ENCODE measurements at regions not wholly inside any gene's neighbourhood (a gene's known extent, or its start where the extent isn't known, plus 50 kb on each side); places are given as distances from the start of the nearest gene placed in this dataset.

DNA sequence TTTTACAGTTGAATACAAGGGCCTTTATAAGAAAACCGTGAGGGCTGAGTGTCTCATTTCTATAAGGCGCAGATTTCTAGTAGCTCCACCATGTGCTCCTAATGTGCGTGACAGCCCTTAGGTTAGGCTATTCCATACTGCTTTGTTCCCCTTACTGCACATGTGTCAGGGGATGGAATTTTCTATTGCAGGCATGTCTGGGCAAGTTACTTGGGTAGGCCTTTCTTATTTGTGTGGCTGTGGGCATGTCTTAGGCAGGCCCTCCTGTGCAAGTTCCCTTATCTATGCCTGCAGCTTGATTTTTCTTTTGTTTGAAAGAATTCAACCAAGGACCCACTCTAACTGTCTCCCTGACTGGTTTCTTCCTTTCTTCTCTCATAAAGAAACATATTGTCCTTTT, 434.2 kb upstream of the CNTN3 start:
- Mint-ChIP-seq H3K4me3 (ENCODE audit: unreplicated experiment) (no peak overlapping the region), H3K27me3 (ENCODE audit: low read depth) (no peaks in the 10 kb centered on the region), H3K36me3 (ENCODE audit: low read depth) (no peaks in the 10 kb centered on the region), H3K27ac (ENCODE audit: unreplicated experiment) (no peak overlapping the region), H3K9me3 (ENCODE audit: low read depth) (peaks cover 5% of the 10 kb centered on the region), H3K4me1 (ENCODE audit: low read depth) (no peaks in the 10 kb centered on the region)
- TF ChIP-seq, protein P1, sequence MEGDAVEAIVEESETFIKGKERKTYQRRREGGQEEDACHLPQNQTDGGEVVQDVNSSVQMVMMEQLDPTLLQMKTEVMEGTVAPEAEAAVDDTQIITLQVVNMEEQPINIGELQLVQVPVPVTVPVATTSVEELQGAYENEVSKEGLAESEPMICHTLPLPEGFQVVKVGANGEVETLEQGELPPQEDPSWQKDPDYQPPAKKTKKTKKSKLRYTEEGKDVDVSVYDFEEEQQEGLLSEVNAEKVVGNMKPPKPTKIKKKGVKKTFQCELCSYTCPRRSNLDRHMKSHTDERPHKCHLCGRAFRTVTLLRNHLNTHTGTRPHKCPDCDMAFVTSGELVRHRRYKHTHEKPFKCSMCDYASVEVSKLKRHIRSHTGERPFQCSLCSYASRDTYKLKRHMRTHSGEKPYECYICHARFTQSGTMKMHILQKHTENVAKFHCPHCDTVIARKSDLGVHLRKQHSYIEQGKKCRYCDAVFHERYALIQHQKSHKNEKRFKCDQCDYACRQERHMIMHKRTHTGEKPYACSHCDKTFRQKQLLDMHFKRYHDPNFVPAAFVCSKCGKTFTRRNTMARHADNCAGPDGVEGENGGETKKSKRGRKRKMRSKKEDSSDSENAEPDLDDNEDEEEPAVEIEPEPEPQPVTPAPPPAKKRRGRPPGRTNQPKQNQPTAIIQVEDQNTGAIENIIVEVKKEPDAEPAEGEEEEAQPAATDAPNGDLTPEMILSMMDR (IDR thresholded peaks at IDR 0.05), result no peak
- DNase-seq (ENCODE audit: low spot score), result no peak

DNA sequence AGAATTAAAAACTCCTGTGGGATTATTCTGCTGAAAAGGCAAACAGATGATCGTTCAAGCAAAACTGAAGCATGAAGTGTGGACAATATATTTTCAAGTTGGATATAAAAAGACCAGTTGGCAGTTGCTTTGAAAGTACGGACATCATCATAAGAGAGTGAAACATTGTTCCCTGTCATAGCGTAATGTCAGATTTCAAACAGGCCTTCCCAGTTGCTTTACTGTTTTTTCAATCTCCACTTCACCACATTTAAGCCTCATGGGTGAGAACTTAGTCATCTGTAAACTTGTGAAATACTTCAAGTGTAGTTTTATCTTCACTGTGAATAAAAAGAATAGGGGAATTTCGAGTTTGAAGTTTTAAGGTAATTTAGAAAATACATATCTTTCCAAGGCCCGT, 435.1 kb upstream of the CNTN3 start:
- TF ChIP-seq, protein P1 (IDR thresholded peaks at IDR 0.05), result no peak

DNA sequence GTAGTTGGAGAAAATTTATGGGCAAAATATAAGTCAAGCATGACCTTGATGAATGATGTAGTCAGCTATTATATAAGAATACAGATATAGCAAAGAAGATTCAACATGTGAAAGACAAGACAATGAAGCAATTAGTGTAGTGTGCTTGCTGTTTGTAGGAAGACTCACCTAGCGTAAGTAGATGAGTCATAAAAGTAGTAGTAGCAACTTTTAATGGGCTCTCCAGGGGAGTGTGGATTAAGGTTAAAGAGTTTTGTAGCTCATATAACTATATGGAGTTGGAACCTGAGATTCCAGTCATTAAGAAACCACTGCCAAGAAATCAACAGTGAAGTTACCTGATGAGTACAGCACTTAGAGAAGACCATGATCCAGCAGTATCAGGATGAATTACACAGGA, 444.7 kb upstream of the CNTN3 start:
- TF ChIP-seq, protein P1 (IDR thresholded peaks at IDR 0.05), result no peak
- no peak for DNase-seq (ENCODE audit: low spot score)
- Mint-ChIP-seq H3K4me1 (ENCODE audit: low read depth) (no peaks in the 10 kb centered on the region), H3K4me3 (ENCODE audit: unreplicated experiment) (no peak overlapping the region), H3K27me3 (ENCODE audit: low read depth) (peaks cover 10% of the 10 kb centered on the region), H3K9me3 (ENCODE audit: low read depth) (peaks cover 6% of the 10 kb centered on the region), H3K27ac (ENCODE audit: unreplicated experiment) (no peak overlapping the region), H3K36me3 (ENCODE audit: low read depth) (no peaks in the 10 kb centered on the region)

More for the DNA sequence above, 435.1 kb upstream of the CNTN3 start:
- H3K27me3 Mint-ChIP-seq (ENCODE audit: low read depth), result peaks cover 3% of the 10 kb centered on the region
- H3K27ac Mint-ChIP-seq (ENCODE audit: unreplicated experiment), result no peak overlapping the region
- no peak overlapping the region for H3K4me3 Mint-ChIP-seq (ENCODE audit: unreplicated experiment)
- no peaks in the 10 kb centered on the region for H3K36me3 Mint-ChIP-seq (ENCODE audit: low read depth)
- H3K9me3 Mint-ChIP-seq (ENCODE audit: low read depth), result peaks cover 5% of the 10 kb centered on the region
- no peak for DNase-seq (ENCODE audit: low spot score)
- H3K4me1 Mint-ChIP-seq (ENCODE audit: low read depth), result no peaks in the 10 kb centered on the region

DNA sequence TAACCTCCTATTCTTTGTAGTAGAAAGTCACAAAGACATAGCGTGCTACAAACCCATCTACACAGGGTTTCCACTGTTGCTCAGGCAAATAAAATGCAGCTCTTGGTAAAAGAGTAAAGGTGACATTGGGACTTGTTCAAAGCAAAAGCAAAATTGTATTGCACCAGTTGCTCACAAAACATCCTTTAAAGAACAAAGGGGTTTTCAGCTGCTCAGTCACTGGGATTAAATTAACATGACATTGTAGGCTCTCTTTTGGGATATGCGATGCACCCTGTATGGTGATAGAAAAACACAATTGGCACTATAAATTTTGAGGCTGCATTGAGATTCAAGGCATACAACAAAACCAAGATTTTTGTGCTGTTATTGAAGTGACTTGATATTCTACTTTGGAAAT, 447.3 kb upstream of the CNTN3 start:
- Mint-ChIP-seq H3K27me3 (ENCODE audit: low read depth) (peaks cover 5% of the 10 kb centered on the region), H3K4me3 (ENCODE audit: unreplicated experiment) (no peak overlapping the region), H3K4me1 (ENCODE audit: low read depth) (no peaks in the 10 kb centered on the region), H3K36me3 (ENCODE audit: low read depth) (no peaks in the 10 kb centered on the region), H3K27ac (ENCODE audit: unreplicated experiment) (no peak overlapping the region), H3K9me3 (ENCODE audit: low read depth) (peaks cover 25% of the 10 kb centered on the region)
- DNase-seq (ENCODE audit: low spot score), result no peak
- TF ChIP-seq, protein P1 (IDR thresholded peaks at IDR 0.05), result no peak

DNA sequence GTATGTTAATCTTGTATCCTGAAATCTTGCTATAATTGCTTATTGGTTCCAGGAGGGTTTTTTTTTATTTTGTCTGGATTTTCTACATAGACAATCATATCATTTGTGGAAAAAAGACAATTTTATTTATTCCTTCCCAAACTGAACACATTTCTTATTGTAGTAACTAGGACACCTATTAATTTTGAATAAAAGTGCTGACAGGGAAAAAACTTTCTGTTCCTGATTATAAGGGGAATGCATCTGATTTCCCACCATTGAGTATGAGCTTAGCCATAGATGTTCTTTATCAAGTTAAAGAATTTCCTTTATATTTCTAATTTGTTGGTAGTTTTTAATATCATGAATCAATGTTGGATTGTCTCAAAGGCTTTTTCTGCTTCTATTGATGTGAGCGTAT, 460.7 kb upstream of the CNTN3 start:
- TF ChIP-seq, protein P1 (IDR thresholded peaks at IDR 0.05), result no peak
- no peak overlapping the region for H3K27ac Mint-ChIP-seq (ENCODE audit: unreplicated experiment)
- peaks cover 13% of the 10 kb centered on the region for H3K9me3 Mint-ChIP-seq (ENCODE audit: low read depth)
- DNase-seq (ENCODE audit: low spot score), result no peak
- H3K4me3 Mint-ChIP-seq (ENCODE audit: unreplicated experiment), result no peak overlapping the region
- H3K4me1 Mint-ChIP-seq (ENCODE audit: low read depth), result no peaks in the 10 kb centered on the region
- H3K27me3 Mint-ChIP-seq (ENCODE audit: low read depth), result no peaks in the 10 kb centered on the region
- H3K36me3 Mint-ChIP-seq (ENCODE audit: low read depth), result no peaks in the 10 kb centered on the region

All from chondrocyte (in vitro differentiated cells).